Activated B cell treated with CpG ODN at 0.5 μM for 24 hours (primary cell): ENCODE measurements at regions not wholly inside any gene's neighbourhood (a gene's known extent, or its start where the extent isn't known, plus 50 kb on each side); places are given as distances from the start of the nearest gene placed in this dataset.
"Not testable (repeated sequence)": the region's sequence is repeated elsewhere in the genome, so short reads cannot be mapped to it uniquely, and the experiment has no call there.

Source experiments
- ATAC-seq: fragments of 200-7000 bp; cut with Tn5 transposase; one replicate; pipeline ENCODE4 v1.10.0; 2021; ENCODE audit warnings: low read depth, mild to moderate bottlenecking, moderate library complexity
- CTCF ChIA-PET: fragments of 350-600 bp; sonication (Branson Sonifier 250); formaldehyde crosslinking; loops from one replicate; lab custom pipeline; 2021; ENCODE audit warnings: antibody characterized with exemption; lab: Charles Lee
- POLR2A ChIA-PET: fragments of 350-600 bp; sonication (Branson Sonifier 250); formaldehyde crosslinking; loops from one replicate; lab custom pipeline; 2021; ENCODE audit warnings: antibody characterized with exemption; lab: Charles Lee
- DNase-seq: peaks from one replicate; pipeline ENCODE4 v3.0.0; 2022
- H3K27ac Mint-ChIP-seq: one replicate; pipeline ENCODE4 v1.8.0; 2020; ENCODE audit warnings: mixed read lengths
- H3K27me3 Mint-ChIP-seq: one replicate; pipeline ENCODE4 v1.8.0; 2021; ENCODE audit warnings: mixed read lengths
- H3K36me3 Mint-ChIP-seq: one replicate; pipeline ENCODE4 v1.8.0; 2021; ENCODE audit warnings: low read depth, mixed read lengths
- H3K4me1 Mint-ChIP-seq: one replicate; pipeline ENCODE4 v1.8.0; 2021; ENCODE audit warnings: mixed read lengths
- H3K4me3 Mint-ChIP-seq: one replicate; pipeline ENCODE4 v1.8.0; 2020; ENCODE audit warnings: mild to moderate bottlenecking, mixed read lengths
- H3K9me3 Mint-ChIP-seq: one replicate; pipeline ENCODE4 v1.8.0; 2020; ENCODE audit warnings: mixed read lengths
- intact Hi-C: fragments of 100-400 bp; cut with micrococcal nuclease; formaldehyde crosslinking; loops from one replicate; pipeline ENCODE4 v1.15.1; 2024
- TF ChIP-seq, protein P1 (sequence below): fragments of 200-600 bp; IDR thresholded peaks from one replicate; pipeline ENCODE4 v1.8.0; 2022; ENCODE audit warnings: antibody characterized with exemption, mild to moderate bottlenecking

DNA sequence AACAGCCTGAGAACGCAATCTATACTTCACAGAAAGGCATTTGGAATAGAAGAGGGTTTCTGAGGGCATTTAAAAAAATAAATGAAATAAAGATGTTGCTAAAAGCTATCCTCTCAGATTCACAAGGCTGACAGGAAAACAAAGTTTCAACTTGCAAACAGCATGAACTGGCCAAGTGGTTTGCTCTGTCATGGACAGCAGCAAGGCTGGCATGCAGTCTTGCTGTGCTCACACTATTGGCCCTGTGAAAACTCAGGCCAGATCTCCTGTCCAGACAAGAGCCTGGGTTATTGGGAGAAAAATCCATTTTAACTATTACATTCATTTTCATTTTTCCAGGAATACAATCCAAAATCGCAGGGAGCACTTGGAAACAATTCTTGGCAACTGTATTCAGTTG lies 506.2 kb upstream of the SLC35B3 start:
- H3K27ac Mint-ChIP-seq = no peak overlapping the region
- H3K27me3 Mint-ChIP-seq = no peaks in the 10 kb centered on the region
- no peak for DNase-seq
- no peaks in the 10 kb centered on the region for H3K9me3 Mint-ChIP-seq
- intact Hi-C loops = no loop called here
- POLR2A ChIA-PET = no interaction called here
- ATAC-seq = no peak
- H3K4me3 Mint-ChIP-seq = no peak overlapping the region
- TF ChIP-seq, protein P1, sequence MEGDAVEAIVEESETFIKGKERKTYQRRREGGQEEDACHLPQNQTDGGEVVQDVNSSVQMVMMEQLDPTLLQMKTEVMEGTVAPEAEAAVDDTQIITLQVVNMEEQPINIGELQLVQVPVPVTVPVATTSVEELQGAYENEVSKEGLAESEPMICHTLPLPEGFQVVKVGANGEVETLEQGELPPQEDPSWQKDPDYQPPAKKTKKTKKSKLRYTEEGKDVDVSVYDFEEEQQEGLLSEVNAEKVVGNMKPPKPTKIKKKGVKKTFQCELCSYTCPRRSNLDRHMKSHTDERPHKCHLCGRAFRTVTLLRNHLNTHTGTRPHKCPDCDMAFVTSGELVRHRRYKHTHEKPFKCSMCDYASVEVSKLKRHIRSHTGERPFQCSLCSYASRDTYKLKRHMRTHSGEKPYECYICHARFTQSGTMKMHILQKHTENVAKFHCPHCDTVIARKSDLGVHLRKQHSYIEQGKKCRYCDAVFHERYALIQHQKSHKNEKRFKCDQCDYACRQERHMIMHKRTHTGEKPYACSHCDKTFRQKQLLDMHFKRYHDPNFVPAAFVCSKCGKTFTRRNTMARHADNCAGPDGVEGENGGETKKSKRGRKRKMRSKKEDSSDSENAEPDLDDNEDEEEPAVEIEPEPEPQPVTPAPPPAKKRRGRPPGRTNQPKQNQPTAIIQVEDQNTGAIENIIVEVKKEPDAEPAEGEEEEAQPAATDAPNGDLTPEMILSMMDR = no peak
- CTCF ChIA-PET = no interaction called here
- no peaks in the 10 kb centered on the region for H3K4me1 Mint-ChIP-seq
- no peaks in the 10 kb centered on the region for H3K36me3 Mint-ChIP-seq

DNA sequence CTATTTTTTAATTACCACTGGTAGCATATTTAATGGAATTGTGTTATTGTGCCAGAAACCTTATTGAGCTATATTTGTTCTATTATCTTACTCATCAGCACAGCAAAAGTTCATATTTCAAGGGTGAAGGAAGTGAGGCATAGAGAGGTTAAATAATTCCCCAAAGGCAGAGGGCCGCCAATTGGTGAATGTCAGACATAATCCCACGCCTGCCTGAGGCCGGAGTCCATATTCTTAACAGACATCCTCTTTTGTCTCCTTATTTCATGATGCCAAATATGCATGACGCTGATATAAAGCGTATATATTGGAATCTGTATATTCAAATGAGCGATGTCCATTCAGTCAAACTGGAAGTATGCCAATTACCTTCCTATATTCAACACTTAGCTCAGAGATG lies 505.0 kb upstream of the SLC35B3 start:
- no peaks in the 10 kb centered on the region for H3K36me3 Mint-ChIP-seq
- CTCF ChIA-PET = no interaction called here
- no peaks in the 10 kb centered on the region for H3K9me3 Mint-ChIP-seq
- H3K27ac Mint-ChIP-seq = no peak overlapping the region
- POLR2A ChIA-PET = no interaction called here
- H3K4me1 Mint-ChIP-seq = no peaks in the 10 kb centered on the region
- DNase-seq = no peak
- no peak for ATAC-seq
- TF ChIP-seq, protein P1 = no peak
- H3K27me3 Mint-ChIP-seq = no peaks in the 10 kb centered on the region
- intact Hi-C loops = no loop called here
- H3K4me3 Mint-ChIP-seq = no peak overlapping the region

GRCh38 chr6:8939615-8940014 lies 504.3 kb upstream of the SLC35B3 start:
- POLR2A ChIA-PET = no interaction called here
- intact Hi-C loops = no loop called here
- ATAC-seq = no peak
- no peak overlapping the region for H3K4me3 Mint-ChIP-seq
- no peaks in the 10 kb centered on the region for H3K27me3 Mint-ChIP-seq
- DNase-seq = no peak
- no peak overlapping the region for H3K27ac Mint-ChIP-seq
- H3K4me1 Mint-ChIP-seq = no peaks in the 10 kb centered on the region
- CTCF ChIA-PET = no interaction called here
- H3K9me3 Mint-ChIP-seq = no peaks in the 10 kb centered on the region
- TF ChIP-seq, protein P1 = no peak
- no peaks in the 10 kb centered on the region for H3K36me3 Mint-ChIP-seq

DNA sequence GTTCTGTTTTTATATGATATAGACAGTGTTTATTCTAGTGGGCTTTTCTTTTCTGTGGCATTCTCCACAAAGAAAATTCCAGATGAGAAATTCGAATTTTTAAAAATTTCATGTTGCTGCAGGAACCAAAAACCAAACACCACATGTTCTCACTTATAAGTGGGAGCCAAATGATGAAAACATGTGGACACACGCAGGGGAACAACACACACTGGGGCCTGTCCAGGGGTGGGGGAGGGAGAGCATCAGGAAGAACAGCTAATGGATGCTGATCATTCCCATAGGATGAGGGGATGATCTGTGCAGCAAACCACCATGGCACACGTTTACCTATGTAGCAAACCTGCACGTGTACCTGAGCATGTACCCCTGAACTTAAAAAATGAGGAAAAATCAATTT lies 499.0 kb upstream of the SLC35B3 start:
- ATAC-seq = no peak
- intact Hi-C loops = no loop called here
- POLR2A ChIA-PET = no interaction called here
- no peaks in the 10 kb centered on the region for H3K9me3 Mint-ChIP-seq
- no peaks in the 10 kb centered on the region for H3K36me3 Mint-ChIP-seq
- H3K4me3 Mint-ChIP-seq = no peak overlapping the region
- CTCF ChIA-PET = no interaction called here
- H3K4me1 Mint-ChIP-seq = no peaks in the 10 kb centered on the region
- no peak overlapping the region for H3K27ac Mint-ChIP-seq
- DNase-seq = no peak
- TF ChIP-seq, protein P1 = no peak
- no peaks in the 10 kb centered on the region for H3K27me3 Mint-ChIP-seq

DNA sequence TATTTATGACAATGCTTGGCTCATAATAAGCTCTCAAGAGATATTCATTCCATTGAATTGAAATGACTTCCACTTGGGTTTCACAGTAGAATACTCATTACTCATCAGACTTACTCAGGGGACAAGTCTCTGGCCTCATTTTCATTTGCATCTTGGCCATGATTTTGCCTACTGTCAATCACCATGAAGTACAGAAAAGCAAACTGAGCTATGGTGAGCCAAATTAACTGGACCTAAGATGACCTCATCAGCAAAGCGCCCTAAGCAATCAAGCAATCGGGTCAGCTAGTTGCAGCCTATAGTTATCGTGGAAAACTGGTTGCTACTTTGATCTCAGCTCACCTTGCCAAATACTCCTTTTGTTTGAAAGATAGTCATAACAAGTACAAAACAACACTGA lies 494.7 kb upstream of the SLC35B3 start:
- Mint-ChIP-seq H3K27me3 (no peaks in the 10 kb centered on the region), H3K4me3 (no peak overlapping the region), H3K27ac (no peak overlapping the region), H3K36me3 (no peaks in the 10 kb centered on the region), H3K9me3 (no peaks in the 10 kb centered on the region), H3K4me1 (no peaks in the 10 kb centered on the region)
- TF ChIP-seq, protein P1 = no peak
- intact Hi-C loops = no loop called here
- ChIA-PET POLR2A (no interaction called here), CTCF (no interaction called here)
- no peak for DNase-seq
- no peak for ATAC-seq

- DNase-seq, H3K36me3 Mint-ChIP-seq, H3K4me1 Mint-ChIP-seq, intact Hi-C loops, POLR2A ChIA-PET, H3K4me3 Mint-ChIP-seq, H3K9me3 Mint-ChIP-seq, ATAC-seq, CTCF ChIA-PET, H3K27ac Mint-ChIP-seq, H3K27me3 Mint-ChIP-seq: not testable (repeated sequence)
Measured at GRCh38 chr6:8920244-8920643, 484.9 kb upstream of the SLC35B3 start.
